ENCODE measurements at regions not wholly inside any gene's neighbourhood (a gene's known extent, or its start where the extent isn't known, plus 50 kb on each side); places are given as distances from the start of the nearest gene placed in this dataset.

DNA sequence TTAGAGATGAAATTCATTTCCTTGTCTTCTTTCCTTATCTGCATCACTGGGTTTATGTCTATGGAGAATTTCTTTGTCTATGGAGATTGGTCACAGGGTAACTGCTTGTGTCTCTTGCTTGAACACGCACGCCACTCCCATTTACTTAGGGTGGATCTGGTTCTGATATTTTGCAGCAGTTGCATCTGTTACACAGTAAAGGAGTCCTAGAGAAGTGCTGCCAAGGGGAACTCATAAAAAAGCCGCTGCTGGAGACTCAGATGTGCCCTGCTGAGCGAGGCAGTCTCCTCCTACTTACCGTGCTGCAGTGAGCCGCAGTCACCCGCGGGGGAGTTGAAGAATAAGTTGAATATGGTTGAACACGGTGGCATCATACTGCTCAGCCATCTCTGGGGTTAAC lies 105.2 kb upstream of the KLHL25 start:
- Histone ChIP-seq H3K4me3 (no peak overlapping the region), H3K9me3 (no peaks in the 10 kb centered on the region), H3K4me1 (no peaks in the 10 kb centered on the region), H3K9ac (ENCODE audit: low read depth in 2 of 2, low read length in 2 of 2) (no peak overlapping the region), H3K36me3 (no peaks in the 10 kb centered on the region), H3K27me3 (no peaks in the 10 kb centered on the region), H3K27ac (no peak overlapping the region)
- DNase-seq = no peak
- TF ChIP-seq, protein P1, sequence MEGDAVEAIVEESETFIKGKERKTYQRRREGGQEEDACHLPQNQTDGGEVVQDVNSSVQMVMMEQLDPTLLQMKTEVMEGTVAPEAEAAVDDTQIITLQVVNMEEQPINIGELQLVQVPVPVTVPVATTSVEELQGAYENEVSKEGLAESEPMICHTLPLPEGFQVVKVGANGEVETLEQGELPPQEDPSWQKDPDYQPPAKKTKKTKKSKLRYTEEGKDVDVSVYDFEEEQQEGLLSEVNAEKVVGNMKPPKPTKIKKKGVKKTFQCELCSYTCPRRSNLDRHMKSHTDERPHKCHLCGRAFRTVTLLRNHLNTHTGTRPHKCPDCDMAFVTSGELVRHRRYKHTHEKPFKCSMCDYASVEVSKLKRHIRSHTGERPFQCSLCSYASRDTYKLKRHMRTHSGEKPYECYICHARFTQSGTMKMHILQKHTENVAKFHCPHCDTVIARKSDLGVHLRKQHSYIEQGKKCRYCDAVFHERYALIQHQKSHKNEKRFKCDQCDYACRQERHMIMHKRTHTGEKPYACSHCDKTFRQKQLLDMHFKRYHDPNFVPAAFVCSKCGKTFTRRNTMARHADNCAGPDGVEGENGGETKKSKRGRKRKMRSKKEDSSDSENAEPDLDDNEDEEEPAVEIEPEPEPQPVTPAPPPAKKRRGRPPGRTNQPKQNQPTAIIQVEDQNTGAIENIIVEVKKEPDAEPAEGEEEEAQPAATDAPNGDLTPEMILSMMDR (IDR thresholded peaks at IDR 0.05) = no peak
- intact Hi-C loops (cut with DNase I) = no loop called here

DNA sequence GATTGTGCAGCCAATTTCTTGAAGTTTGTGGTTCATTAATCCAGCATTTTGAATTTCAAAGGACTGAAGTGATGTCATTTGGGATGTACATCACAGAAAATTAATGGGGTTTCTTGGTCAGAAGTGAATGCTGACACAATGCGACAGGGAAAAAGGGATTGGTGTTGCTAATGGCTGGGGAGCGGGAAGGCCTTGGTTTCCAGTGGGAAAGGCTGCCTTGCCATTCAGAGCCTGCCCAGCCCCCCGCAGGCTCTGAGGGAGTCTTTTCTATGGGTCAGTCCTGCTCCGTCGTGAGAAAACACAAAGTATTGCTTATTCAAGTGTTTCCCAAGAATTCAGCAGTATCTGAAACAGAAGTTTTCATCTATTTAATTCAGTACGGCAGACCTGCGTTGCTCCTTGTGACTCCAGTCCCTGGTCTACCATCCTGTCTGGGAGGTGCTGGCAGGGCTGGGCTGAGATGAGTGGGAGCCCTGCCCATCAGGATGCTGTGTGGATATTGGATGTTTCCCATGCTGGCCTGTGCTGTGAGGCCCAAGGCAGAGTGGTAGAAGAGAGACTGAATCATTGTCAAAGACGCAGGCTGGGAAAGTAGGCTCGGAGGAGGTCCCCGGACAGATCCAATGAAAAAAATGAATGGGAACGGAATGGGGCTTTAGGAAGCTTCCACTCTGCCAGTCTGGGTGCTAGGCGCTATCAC lies 111.2 kb upstream of the KLHL25 start:
- H3K36me3 ChIP-seq = no peaks in the 10 kb centered on the region
- no peaks in the 10 kb centered on the region for H3K27me3 ChIP-seq
- intact Hi-C loops (cut with DNase I) = no loop called here
- DNase-seq = no peak
- no peak overlapping the region for H3K4me3 ChIP-seq
- H3K9me3 ChIP-seq = no peaks in the 10 kb centered on the region
- H3K4me1 ChIP-seq = no peaks in the 10 kb centered on the region
- no peak overlapping the region for H3K9ac ChIP-seq (ENCODE audit: low read depth in 2 of 2, low read length in 2 of 2)
- TF ChIP-seq, protein P1 (IDR thresholded peaks at IDR 0.05) = no peak
- no peak overlapping the region for H3K27ac ChIP-seq

DNA sequence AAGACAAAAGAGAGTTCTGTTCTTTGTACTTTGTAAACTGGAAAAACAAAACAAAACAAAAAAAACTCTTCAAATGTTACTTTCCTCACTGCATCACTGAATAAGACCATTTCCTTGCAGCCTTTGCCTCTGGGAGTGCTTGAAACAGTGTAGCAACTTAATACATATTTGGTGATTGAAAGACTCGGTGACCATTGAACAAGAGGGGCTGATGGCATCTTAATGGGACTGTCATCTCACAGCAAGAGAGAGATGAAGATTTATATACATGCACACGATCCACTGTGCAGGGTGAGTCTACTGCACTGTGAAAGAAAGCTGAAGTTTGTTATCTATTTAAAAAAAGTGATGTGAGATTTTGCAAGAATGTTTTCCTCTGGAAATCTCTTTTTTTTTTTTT lies 111.9 kb upstream of the KLHL25 start:
- TF ChIP-seq, protein P1 (IDR thresholded peaks at IDR 0.05) = no peak
- H3K27me3 ChIP-seq = no peaks in the 10 kb centered on the region
- H3K9me3 ChIP-seq = no peaks in the 10 kb centered on the region
- DNase-seq = no peak
- no peaks in the 10 kb centered on the region for H3K36me3 ChIP-seq
- H3K4me1 ChIP-seq = no peaks in the 10 kb centered on the region
- no peak overlapping the region for H3K9ac ChIP-seq (ENCODE audit: low read depth in 2 of 2, low read length in 2 of 2)
- no peak overlapping the region for H3K27ac ChIP-seq
- intact Hi-C loops (cut with DNase I) = no loop called here
- H3K4me3 ChIP-seq = no peak overlapping the region

DNA sequence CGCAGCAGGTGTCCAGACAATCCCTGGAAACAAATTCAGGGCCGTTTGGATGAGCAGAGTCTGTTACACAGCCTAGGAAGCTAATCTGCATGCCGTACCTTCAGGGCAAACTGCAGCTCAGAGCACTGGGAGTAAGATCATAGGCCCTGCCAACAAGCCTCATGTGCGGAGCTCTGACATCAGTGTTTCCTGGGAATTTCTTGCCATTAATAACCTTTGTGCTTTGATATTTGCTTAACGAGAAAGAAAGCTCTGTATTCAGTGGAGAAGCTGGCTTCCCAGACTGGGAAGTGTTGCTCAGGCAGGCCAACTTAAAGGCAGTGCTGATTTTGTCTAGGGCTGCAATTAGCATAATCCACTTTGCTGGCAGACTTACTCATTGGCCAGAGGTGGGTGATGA lies 116.1 kb upstream of the KLHL25 start:
- Histone ChIP-seq H3K4me3 (no peak overlapping the region), H3K27me3 (no peaks in the 10 kb centered on the region), H3K9me3 (no peaks in the 10 kb centered on the region), H3K9ac (ENCODE audit: low read depth in 2 of 2, low read length in 2 of 2) (no peak overlapping the region), H3K4me1 (no peaks in the 10 kb centered on the region), H3K27ac (no peak overlapping the region), H3K36me3 (no peaks in the 10 kb centered on the region)
- intact Hi-C loops (cut with DNase I) = no loop called here
- no peak for DNase-seq
- TF ChIP-seq, protein P1 (IDR thresholded peaks at IDR 0.05) = no peak

DNA sequence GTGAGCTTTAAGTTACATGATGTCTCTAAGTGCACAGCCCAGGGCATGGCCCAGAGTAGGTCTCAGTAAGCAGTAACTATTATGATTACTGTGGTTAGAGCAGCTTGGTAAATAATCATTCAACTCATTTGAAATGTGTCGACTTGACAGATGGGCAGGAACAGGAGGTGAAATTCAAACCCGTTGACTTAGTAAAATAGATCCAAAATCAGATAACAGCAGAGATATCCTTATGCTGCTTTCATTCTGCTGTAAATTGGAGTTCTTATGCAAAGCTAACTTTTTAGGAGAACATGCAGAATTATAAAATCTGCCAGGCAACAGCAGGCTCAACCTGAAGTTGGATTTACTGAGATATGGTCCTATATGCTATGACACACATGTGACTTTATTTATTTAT lies 118.7 kb upstream of the KLHL25 start:
- no peak overlapping the region for H3K9ac ChIP-seq (ENCODE audit: low read depth in 2 of 2, low read length in 2 of 2)
- TF ChIP-seq, protein P1 (IDR thresholded peaks at IDR 0.05) = no peak
- no peak for DNase-seq
- no peaks in the 10 kb centered on the region for H3K36me3 ChIP-seq
- intact Hi-C loops (cut with DNase I) = no loop called here
- no peak overlapping the region for H3K4me3 ChIP-seq
- no peak overlapping the region for H3K27ac ChIP-seq
- no peaks in the 10 kb centered on the region for H3K4me1 ChIP-seq
- no peaks in the 10 kb centered on the region for H3K9me3 ChIP-seq
- H3K27me3 ChIP-seq = no peaks in the 10 kb centered on the region

Data from colonic mucosa (tissue), 4 donors.